ENCODE measurements at regions not wholly inside any gene's neighbourhood (a gene's known extent, or its start where the extent isn't known, plus 50 kb on each side); places are given as distances from the start of the nearest gene placed in this dataset.

DNA sequence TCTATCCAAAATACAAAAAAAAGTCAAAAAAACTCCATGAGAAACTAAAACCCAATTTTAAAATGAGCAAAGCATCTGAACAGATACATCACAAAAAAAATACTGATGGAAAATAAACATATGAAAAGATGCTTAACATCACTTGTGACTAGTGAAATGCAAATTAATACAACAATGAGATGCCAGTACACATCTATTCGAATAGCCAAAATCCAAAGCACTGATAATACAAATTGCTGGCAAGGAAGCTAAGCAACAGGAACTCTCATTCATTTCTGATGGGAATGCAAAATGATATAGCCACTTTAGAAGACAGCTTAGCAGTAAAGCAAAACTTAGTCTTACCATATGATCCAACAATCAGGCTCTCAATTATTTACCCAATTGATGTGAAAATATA is 190.2 kb upstream of the FN1 start:
- Mint-ChIP-seq H3K4me3 (no peak overlapping the region), H3K27me3 (peaks cover 12% of the 10 kb centered on the region), H3K27ac (no peak overlapping the region), H3K4me1 (no peaks in the 10 kb centered on the region), H3K9me3 (ENCODE audit: insufficient read depth) (peaks cover 6% of the 10 kb centered on the region)
- Histone ChIP-seq H3K9ac (ENCODE audit: low read length) (no peak overlapping the region), H3K4me3 (ENCODE audit: control extremely low read depth in 1 of 5, extremely low read depth in 1 of 5, insufficient read depth in 1 of 5, low read depth in 2 of 5, low read length in 4 of 5) (no peak overlapping the region), H4K20me1 (ENCODE audit: control insufficient read depth, insufficient read depth, low read length, poor library complexity, severe bottlenecking) (no peaks in the 10 kb centered on the region), H3K4me2 (replicated peaks; ENCODE audit: low read depth, low read length, poor library complexity, severe bottlenecking) (no peak overlapping the region), H3K27me3 (replicated peaks in 1 of 4; ENCODE audit: control extremely low read depth in 1 of 4, control insufficient read depth in 3 of 4, insufficient read depth in 4 of 4, low read length in 3 of 4) (no peaks in the 10 kb centered on the region), H3K9me3 (ENCODE audit: control extremely low read depth in 1 of 3, control insufficient read depth in 2 of 3, insufficient read depth in 1 of 3, low read length in 2 of 3) (peaks cover 0 to 1% (median 0%) of the 10 kb centered on the region in 3 donors), H3K4me1 (ENCODE audit: control insufficient read depth in 2 of 2, insufficient read depth in 2 of 2, low read length in 2 of 2) (no peaks in the 10 kb centered on the region), H3K36me3 (replicated peaks in 1 of 2; ENCODE audit: control extremely low read depth in 1 of 2, control insufficient read depth in 1 of 2, extremely low read depth in 1 of 2, insufficient read depth in 2 of 2, low read length in 1 of 2) (no peaks in the 10 kb centered on the region), H3K27ac (ENCODE audit: low read length in 2 of 2) (no peak overlapping the region), H2AFZ (ENCODE audit: insufficient read depth, low read depth, low read length, poor library complexity, severe bottlenecking) (no peak overlapping the region), H3K79me2 (ENCODE audit: control insufficient read depth, insufficient read depth, low read length) (no peaks in the 10 kb centered on the region)
- ChIA-PET CTCF (no interaction called here), POLR2A (no interaction called here)
- intact Hi-C loops (cut with micrococcal nuclease): no loop called here
- no CpG with 5 or more reads among the region's 1 CpG for WGBS (ENCODE audit: insufficient coverage)
- ATAC-seq (ENCODE audit: low read depth) (no peak), DNase-seq (no peak)
- TF ChIP-seq EZH2 (IDR thresholded peaks at IDR 0.05; ENCODE audit: borderline replicate concordance, insufficient read depth, low read depth, low read length, poor library complexity, severe bottlenecking): no peak
- TF ChIP-seq, protein P1, sequence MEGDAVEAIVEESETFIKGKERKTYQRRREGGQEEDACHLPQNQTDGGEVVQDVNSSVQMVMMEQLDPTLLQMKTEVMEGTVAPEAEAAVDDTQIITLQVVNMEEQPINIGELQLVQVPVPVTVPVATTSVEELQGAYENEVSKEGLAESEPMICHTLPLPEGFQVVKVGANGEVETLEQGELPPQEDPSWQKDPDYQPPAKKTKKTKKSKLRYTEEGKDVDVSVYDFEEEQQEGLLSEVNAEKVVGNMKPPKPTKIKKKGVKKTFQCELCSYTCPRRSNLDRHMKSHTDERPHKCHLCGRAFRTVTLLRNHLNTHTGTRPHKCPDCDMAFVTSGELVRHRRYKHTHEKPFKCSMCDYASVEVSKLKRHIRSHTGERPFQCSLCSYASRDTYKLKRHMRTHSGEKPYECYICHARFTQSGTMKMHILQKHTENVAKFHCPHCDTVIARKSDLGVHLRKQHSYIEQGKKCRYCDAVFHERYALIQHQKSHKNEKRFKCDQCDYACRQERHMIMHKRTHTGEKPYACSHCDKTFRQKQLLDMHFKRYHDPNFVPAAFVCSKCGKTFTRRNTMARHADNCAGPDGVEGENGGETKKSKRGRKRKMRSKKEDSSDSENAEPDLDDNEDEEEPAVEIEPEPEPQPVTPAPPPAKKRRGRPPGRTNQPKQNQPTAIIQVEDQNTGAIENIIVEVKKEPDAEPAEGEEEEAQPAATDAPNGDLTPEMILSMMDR (IDR thresholded peaks at IDR 0.05): no peak

DNA sequence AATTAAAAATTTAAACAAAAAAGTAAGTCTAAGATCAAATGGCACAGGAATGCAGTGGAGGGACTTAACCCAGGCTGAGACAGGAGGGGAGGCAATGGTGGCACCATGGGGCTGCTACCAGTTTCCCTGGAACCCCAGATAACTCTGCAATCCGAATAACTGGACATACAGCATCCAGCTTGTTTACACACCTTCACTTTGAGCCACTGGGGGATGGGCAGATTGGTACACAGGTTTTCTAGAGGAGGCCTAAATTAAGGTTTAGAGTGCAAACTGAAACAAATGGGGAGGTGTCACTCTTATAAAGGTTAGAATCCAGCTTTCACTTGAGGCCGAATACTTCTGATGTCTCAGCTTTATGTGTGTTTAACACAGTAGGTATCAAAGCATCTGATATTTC is 189.3 kb upstream of the FN1 start:
- ChIA-PET CTCF (no interaction called here), POLR2A (no interaction called here)
- no peak for TF ChIP-seq EZH2 (IDR thresholded peaks at IDR 0.05; ENCODE audit: borderline replicate concordance, insufficient read depth, low read depth, low read length, poor library complexity, severe bottlenecking)
- TF ChIP-seq, protein P1 (IDR thresholded peaks at IDR 0.05): no peak
- Mint-ChIP-seq H3K27ac (no peak overlapping the region), H3K4me1 (no peaks in the 10 kb centered on the region), H3K9me3 (ENCODE audit: insufficient read depth) (no peaks in the 10 kb centered on the region), H3K27me3 (peaks cover 16% of the 10 kb centered on the region), H3K4me3 (no peak overlapping the region)
- H3K79me2 ChIP-seq (ENCODE audit: control insufficient read depth, insufficient read depth, low read length): no peaks in the 10 kb centered on the region
- no peaks in the 10 kb centered on the region for H4K20me1 ChIP-seq (ENCODE audit: control insufficient read depth, insufficient read depth, low read length, poor library complexity, severe bottlenecking)
- H3K27me3 ChIP-seq (replicated peaks in 1 of 4; ENCODE audit: control extremely low read depth in 1 of 4, control insufficient read depth in 3 of 4, insufficient read depth in 4 of 4, low read length in 3 of 4): peaks cover 0 to 6% (median 0%) of the 10 kb centered on the region in 4 experiments
- WGBS (ENCODE audit: insufficient coverage): 100% methylated on average over 1 of the region's 2 CpGs
- intact Hi-C loops (cut with micrococcal nuclease): no loop called here
- H3K4me3 ChIP-seq (ENCODE audit: control extremely low read depth in 1 of 5, extremely low read depth in 1 of 5, insufficient read depth in 1 of 5, low read depth in 2 of 5, low read length in 4 of 5): no peak overlapping the region
- no peak overlapping the region for H3K4me2 ChIP-seq (replicated peaks; ENCODE audit: low read depth, low read length, poor library complexity, severe bottlenecking)
- peaks cover 0 to 1% (median 0%) of the 10 kb centered on the region in 3 donors for H3K9me3 ChIP-seq (ENCODE audit: control extremely low read depth in 1 of 3, control insufficient read depth in 2 of 3, insufficient read depth in 1 of 3, low read length in 2 of 3)
- H3K9ac ChIP-seq (ENCODE audit: low read length): no peak overlapping the region
- H2AFZ ChIP-seq (ENCODE audit: insufficient read depth, low read depth, low read length, poor library complexity, severe bottlenecking): no peak overlapping the region
- H3K36me3 ChIP-seq (replicated peaks in 1 of 2; ENCODE audit: control extremely low read depth in 1 of 2, control insufficient read depth in 1 of 2, extremely low read depth in 1 of 2, insufficient read depth in 2 of 2, low read length in 1 of 2): no peaks in the 10 kb centered on the region
- no peak for DNase-seq
- no peak for ATAC-seq (ENCODE audit: low read depth)
- no peaks in the 10 kb centered on the region for H3K4me1 ChIP-seq (ENCODE audit: control insufficient read depth in 2 of 2, insufficient read depth in 2 of 2, low read length in 2 of 2)
- H3K27ac ChIP-seq (ENCODE audit: low read length in 2 of 2): no peak overlapping the region
